ENCODE measurements at regions not wholly inside any gene's neighbourhood (a gene's known extent, or its start where the extent isn't known, plus 50 kb on each side); places are given as distances from the start of the nearest gene placed in this dataset.
A peak's percentile ranks its signal among the peaks of the same experiment; 100 is the strongest.

DNA sequence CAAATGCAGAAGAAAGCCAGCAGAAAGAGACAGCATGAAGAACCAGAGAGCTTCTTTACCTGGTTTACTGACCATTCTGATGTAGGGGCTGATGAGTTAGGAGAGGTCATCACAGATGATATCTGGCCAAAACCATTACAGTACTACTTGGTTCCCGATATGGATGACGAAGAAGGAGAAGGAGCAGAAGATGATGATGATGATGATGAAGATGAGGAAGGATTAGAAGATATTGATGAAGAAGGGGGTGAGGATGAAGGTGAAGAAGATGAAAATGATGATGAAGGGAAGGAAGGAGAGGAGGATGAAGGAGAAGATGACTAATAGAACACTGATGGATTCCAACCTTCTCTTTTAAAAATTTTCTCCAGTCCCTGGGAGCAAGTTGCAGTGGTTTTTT, 178.2 kb upstream of the CRY1 start:
- DNase-seq (ENCODE audit: low spot score), result no peak
- no peak for FAIRE-seq

DNA sequence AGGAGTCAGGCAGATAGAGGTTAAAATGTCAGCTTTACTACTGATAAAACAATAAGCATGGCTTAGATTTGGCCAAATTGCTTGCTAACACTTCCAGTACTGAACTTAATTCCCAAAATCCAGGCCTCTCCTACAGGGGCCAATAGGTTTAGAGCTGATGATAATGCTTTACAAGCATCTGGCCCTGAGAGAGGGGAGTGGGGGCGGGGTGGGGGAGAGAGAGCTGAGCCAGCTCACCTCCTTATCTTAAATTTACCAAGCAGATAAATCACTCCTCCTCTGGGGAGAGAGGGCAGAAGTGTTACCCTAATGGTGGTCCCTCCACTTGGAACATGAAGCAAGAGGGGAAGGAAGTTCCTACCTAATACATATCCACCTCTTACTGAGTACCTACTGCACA, 182.2 kb upstream of the CRY1 start:
- DNase-seq (ENCODE audit: low spot score), result no peak
- no peak for FAIRE-seq

GRCh38 chr12:107277855-107278254, 184.5 kb upstream of the CRY1 start:
- DNase-seq (ENCODE audit: low spot score) (peak; percentile 70), FAIRE-seq (peak; percentile 5)

GRCh38 chr12:107282628-107283027, 189.3 kb upstream of the CRY1 start:
- no peak for DNase-seq (ENCODE audit: low spot score)
- FAIRE-seq, result no peak

DNA sequence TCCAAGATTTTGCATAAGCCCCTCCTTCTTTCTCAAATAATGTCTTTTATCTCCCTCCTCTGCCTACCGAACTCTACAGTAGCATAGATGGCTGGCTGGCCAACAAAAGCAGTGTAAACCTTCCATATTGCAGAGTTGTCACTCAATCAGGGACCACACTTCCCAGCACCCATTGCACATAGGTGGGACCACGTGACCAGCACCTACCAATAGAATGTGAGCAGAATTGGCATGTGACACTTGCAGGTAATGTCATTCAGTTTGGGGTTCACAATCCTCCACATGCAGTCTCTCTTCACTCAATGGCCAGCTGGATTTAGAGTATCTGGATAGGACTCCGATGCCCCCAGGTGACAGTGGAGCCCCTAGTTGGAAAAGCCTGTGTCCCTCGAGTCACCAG, 190.3 kb upstream of the CRY1 start:
- DNase-seq (ENCODE audit: low spot score) (no peak), FAIRE-seq (no peak)

DNA sequence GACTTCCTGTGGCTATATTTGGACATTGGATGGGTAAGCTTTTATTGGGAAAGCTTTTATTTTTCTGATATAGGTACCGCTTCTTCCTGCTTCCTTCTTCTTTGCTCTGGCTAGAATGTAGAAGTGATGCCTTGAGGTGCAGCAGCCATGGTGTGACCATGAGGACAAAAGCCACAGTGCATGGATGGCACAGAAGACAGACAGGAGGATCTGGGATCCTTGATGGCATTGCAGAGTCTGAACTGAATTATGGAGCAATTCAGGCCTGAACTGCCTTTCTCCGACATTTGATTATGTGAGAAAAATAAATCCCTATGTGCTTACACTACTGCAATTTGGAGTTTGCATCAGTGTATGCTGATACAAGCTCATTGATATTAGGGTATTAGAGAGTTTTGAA, 191.3 kb upstream of the CRY1 start:
- FAIRE-seq (no peak), DNase-seq (ENCODE audit: low spot score) (no peak)

DNA sequence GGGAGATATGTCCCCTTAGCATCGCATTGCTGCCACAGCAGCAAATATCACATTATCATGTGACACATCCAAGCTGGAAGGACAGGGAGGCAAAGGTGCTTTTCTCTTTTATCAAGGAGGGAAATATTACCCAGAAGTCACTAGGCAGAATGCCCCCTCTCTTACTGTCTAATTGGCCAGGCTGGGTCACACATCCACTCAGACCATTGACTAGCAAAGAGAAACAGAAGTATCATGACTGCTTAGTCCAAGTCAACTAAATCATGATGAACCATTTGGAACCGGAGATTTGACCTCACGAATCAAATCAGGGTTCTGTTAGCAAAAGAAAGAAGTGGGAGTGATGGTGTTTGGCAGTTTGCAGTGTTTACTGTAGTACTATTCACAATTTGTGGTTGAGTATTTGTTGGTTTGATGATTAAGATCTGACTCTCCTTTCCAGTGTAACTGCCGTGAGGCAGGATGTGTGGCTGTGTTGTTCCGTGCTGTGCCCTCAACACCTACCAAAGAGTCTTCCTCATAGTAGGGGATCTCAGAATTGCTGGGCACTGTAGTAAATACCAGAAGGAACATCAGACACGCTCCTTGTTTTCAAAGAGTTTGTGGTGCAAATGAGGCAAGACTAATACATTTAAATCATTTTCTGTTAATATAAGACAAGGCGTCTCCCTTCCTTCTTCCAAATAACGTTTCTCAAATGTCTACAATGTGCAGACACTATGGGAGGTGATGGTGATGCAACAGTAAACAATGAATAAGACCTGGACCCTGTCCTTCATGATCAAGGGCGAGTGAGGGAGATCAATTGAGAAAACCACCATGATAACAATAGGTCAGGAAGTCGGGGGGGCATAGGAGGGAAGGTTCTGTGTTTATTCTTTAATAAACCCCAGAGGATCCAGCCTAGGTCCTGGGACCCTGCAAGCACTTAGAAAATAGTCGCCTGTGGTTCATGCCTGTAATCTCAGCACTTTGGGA, 194.4 kb upstream of the CRY1 start:
- FAIRE-seq, result no peak
- peak; percentile 53 for DNase-seq (ENCODE audit: low spot score)

DNA sequence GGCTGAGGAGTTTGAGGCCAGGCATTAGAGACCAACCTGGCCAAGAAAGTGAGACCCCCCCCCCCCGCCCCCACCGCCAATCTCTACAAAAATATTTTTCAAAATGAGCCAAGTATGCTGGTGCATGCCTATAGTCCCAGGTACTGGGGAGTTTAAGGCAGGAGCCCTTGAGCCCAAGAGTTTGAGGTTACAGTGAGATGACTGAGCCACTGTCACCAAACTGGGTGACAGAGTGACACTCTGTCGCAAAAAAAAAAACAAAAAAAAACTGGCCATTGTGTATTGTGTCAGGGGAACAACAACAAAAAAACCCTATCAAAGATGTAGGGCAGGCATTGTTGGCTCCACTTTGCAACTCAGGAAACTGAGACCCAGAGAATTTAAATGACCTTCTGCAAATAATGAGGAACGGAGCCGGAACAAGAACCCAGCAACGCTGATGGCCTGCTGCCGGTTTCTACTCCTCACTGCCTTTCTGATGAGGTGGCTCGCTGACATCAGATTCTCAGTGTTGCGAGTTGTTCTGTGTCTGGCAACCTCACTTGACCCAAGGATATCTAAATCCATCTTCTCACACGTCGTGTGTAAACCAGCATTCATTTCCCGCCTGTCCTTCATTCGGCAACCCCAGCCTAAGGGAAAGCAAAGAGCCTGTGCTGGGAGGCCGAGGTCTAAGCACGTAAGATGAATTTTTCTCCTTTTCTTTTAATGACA, 195.2 kb upstream of the CRY1 start:
- no peak for DNase-seq (ENCODE audit: low spot score)

DNA sequence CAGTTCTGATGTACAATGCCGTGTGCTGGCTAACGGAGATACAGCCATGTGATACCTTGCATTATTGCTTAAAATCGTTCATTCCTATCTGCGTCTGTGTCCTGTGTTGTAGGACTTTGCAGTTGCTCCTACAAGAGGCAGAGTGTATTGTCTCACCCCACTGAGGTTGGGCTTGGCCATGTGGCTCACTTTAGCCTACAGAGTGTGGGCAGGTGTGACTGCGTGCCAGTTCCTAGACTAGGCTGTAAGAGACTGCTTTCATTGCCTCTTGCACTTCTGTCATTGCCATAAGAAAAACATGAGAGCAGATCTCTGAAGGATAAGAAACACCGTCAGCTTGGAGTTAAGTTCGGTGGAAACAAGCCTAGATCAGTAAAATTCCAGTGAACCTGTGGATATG, 197.7 kb upstream of the CRY1 start:
- DNase-seq (ENCODE audit: low spot score), result no peak
- no peak for FAIRE-seq

More for the DNA sequence above, 195.2 kb upstream of the CRY1 start:
- no peak for FAIRE-seq

GRCh38 chr12:107296681-107297089, 203.3 kb upstream of the CRY1 start:
- FAIRE-seq (peak; percentile 64), DNase-seq (ENCODE audit: low spot score) (peak; percentile 56)

GRCh38 chr12:107302649-107303341, 209.4 kb upstream of the CRY1 start:
- DNase-seq (ENCODE audit: low spot score) (peak; percentile 23), FAIRE-seq (peak; percentile 10)

- peak; percentile 82 for DNase-seq (ENCODE audit: low spot score)
- FAIRE-seq, result peak; percentile 88
Observed at GRCh38 chr12:107304588-107305532, 211.5 kb upstream of the CRY1 start.

DNA sequence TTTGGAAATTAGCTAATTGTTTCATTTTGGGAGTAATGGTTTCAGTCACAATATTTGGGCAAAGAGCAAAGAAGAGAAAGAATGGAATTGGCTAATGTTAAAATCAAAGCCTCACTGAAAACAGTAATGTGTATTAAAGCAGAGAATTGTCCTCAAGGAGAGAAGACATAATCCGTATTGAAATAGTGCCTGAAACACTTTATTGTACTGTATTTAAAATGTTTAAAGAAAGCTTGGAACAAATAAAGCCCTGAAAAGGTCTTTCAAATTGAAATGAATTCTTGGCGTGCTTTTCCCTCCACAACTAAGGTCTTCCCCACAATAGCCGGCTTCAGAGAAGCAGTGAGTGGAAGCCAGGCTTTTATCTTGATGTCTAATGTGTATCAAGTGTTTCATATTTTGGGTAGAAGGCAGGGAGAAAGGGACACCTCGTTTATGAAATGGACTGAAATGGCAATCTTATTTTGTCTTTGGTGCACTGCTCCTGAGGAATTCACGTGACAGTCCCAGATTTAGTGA, 212.9 kb upstream of the CRY1 start:
- FAIRE-seq (no peak), DNase-seq (ENCODE audit: low spot score) (no peak)

- FAIRE-seq, result no peak
- no peak for DNase-seq (ENCODE audit: low spot score)
Observed at GRCh38 chr12:107308310-107308709, 215.0 kb upstream of the CRY1 start.

GRCh38 chr12:107309020-107309419, 215.7 kb upstream of the CRY1 start:
- DNase-seq (ENCODE audit: low spot score) (no peak), FAIRE-seq (no peak)

DNA sequence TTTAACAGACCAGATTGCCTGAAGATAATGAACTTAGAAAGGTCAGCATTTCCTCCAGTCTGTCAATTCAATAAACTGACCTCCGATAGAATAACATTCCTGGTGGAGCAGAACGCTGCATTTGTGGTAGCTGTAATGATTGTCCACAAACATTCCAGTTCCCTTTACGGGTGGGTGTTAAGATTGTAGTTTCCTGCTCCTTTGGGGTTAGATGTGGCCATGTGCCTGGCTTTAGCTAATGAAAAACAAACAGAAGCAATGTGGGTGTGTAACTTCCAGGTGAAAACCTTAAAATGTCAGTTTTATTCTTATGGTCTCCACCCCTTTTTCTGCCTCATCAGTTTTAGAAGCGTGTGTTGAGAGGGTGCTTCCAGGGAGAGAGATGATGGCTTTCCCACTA, 217.3 kb upstream of the CRY1 start:
- no peak for FAIRE-seq
- DNase-seq (ENCODE audit: low spot score), result no peak

DNA sequence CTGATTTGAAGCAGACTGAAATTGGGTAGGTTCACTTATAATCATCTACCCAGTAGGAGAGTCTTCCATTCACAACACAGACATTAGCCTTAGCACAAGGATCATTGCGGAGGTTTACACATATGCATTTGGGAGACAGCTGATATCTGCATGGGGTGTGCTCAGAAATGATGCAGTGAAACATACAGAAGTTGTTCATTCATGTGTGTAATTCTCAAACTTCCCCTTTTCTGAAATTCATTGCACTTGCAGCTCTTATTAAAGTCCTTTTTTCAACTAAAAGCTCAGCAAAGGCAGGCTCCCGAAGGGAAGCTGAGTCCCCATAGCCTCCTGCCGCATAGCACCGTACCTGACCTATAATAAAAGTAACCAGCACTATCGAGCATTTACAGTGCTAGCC, 218.3 kb upstream of the CRY1 start:
- DNase-seq (ENCODE audit: low spot score) (no peak), FAIRE-seq (no peak)

DNA sequence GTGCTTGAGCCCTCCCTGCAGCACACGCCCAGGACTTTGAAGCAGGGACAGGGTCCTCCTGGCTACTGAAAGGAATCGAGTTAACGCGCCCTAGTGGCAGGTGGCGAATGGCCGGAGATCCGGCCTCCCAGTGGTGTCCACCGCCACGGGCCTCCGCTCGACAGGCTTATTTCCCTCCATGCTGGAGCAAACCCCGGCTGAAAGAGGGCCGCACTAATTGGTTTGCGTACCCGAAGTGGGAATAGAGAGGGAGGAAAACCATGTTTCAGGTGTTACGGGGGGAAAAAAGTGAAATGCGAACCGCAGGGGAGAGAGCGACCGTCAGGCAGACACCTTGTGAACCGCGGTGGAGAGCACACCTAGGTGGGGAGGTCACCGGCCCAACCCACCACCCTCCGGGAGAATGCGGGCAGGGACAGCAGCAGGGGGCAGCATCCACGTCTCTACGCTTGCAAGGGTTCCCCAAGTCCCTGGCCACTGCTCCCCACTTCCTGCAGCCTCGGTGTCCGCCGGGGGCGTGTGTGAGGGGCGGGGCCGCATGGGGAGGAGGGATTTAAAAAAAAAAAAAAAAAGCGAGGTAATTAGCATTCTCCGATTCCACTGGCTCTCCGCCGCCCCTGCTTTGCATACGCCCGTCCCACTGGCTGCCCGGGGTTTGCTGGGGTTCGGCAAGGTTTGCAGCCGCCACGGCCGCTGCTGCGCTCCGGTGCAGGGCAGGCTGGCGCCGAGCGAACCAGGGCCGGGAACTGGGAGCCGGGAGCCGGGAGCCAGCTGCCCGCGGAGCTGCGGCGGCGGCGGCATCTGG, 224.6 kb upstream of the CRY1 start:
- peak; percentile 62 for DNase-seq (ENCODE audit: low spot score)
- FAIRE-seq, result peak; percentile 12

DNA sequence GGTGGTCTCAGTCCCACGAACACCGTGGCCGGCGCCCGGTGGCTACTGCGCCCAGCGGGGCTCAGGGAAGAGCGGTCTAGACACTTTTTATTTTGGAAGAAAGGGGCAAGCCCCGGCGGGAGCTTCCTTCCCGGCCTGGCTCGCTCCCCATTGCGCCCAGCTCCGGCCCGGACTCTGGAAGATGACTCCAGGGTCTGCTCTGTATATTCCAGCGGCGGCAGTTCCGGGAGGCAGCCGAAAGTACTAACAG, 225.1 kb upstream of the CRY1 start:
- DNase-seq (ENCODE audit: low spot score) (no peak), FAIRE-seq (no peak)

Measured in RCC 7860 (cell line).